22Rv1 (cell line): ENCODE measurements at regions not wholly inside any gene's neighbourhood (a gene's known extent, or its start where the extent isn't known, plus 50 kb on each side); places are given as distances from the start of the nearest gene placed in this dataset.

Source experiments
- H3K27ac ChIP-seq: fragments of 450-650 bp; 2 replicates; pipeline ENCODE4 v1.5.1; 2017
- ZFX ChIP-seq: fragments of 450-650 bp; IDR thresholded peaks from 2 replicates; pipeline ENCODE4 v1.6.1; 2017; ENCODE audit warnings: antibody characterized with exemption, borderline replicate concordance
- TF ChIP-seq, protein P1 (sequence below): fragments of 450-650 bp; IDR thresholded peaks from 2 replicates; pipeline ENCODE4 v1.5.1; 2017; ENCODE audit warnings: mild to moderate bottlenecking

DNA sequence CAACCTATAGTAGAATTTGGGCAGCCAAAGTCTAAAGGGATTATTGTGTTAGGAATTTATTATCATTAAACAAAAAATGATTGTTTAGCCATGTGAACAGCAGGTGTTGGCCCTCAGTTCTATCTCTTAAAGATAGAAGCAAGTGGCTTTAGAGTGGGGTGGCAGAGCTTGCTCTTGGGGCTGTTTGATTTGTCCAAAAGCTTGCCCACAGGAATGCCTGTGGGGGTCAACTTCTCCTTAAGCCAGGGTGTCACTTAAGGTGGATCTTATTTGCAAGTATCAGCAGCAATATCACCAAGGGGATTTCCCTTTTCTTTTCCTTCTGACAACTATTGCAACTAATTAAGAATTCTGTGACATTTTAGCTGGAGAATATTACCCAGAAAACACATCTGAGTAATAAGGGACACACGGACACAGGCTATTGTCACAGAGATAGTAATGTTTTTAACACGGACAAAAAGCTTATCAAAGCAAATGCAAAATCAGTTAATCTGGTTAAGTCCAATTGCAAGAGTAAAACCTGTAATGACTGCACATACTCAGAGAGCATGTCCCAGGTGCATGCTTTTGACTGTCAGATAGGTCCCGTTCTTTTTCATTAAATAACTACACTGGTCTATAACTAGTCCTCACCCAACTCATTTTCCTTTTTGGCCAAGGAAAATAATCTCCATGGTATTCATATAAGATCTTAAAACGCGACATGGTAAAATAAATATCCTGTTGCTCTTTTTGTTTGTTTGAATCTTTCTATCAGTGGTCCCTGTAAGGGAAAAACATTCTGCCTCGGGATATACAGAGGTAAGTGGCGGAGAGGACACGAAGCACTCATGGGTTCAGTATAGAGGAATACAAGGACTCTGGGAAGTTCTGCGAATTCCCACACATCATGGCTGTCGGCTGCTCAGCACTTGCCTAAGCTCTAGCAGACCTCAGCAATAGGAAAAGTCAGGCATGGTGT is 172.1 kb upstream of the RFC3 start:
- TF ChIP-seq, protein P1, sequence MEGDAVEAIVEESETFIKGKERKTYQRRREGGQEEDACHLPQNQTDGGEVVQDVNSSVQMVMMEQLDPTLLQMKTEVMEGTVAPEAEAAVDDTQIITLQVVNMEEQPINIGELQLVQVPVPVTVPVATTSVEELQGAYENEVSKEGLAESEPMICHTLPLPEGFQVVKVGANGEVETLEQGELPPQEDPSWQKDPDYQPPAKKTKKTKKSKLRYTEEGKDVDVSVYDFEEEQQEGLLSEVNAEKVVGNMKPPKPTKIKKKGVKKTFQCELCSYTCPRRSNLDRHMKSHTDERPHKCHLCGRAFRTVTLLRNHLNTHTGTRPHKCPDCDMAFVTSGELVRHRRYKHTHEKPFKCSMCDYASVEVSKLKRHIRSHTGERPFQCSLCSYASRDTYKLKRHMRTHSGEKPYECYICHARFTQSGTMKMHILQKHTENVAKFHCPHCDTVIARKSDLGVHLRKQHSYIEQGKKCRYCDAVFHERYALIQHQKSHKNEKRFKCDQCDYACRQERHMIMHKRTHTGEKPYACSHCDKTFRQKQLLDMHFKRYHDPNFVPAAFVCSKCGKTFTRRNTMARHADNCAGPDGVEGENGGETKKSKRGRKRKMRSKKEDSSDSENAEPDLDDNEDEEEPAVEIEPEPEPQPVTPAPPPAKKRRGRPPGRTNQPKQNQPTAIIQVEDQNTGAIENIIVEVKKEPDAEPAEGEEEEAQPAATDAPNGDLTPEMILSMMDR: no peak
- no peak overlapping the region for H3K27ac ChIP-seq

DNA sequence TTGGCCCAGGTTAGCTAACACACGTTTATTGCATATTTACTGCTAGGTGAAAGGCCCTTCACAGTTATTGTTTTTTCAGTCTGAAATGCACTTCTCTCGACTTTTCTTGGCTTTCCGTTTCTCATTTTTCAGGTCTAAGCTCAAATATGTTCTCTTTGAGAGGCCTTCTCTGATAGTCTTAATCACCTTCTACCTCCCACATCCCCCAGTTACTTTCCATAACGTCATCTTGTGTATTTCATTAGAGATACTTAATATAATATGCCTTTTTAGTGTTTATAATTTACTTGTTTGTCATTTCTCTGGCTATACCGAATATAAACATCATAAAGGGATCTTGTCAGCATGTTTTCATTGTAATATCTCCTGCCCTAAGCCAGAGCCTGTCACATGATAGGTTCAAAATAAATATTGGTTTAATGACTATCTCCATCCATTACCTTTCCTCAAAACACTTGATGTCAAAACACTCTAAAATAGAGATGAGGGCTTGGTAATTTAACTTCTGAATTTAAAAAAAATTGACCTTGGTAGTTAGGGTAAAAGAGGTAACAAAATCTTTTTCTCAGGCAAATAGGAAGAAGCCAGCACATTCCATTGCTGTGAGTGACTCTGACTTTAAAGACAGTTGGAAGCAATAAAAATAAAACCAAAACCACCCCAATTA is 168.6 kb upstream of the RFC3 start:
- H3K27ac ChIP-seq: no peak overlapping the region
- TF ChIP-seq ZFX: no peak
- TF ChIP-seq, protein P1: no peak

DNA sequence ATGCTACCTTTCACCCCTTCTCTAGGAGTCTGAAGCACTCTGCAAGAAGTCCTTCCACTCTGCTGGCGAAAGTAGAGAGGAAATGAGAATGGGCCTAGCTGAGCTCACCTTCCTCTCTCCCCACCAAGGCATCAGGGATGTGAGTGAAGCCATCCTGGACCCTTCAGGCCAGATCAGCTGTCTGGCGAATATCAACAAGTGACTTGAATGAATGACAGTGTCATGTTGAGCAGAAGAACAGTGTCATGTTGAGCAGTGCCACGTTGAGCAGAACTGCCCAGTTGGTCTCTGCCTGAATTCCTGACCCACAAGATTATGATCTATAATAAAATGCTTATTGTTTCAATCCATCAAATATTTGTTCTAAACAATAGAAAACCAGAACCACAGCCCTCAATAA is 166.2 kb upstream of the RFC3 start:
- H3K27ac ChIP-seq: no peak overlapping the region
- TF ChIP-seq ZFX: no peak
- TF ChIP-seq, protein P1: no peak

DNA sequence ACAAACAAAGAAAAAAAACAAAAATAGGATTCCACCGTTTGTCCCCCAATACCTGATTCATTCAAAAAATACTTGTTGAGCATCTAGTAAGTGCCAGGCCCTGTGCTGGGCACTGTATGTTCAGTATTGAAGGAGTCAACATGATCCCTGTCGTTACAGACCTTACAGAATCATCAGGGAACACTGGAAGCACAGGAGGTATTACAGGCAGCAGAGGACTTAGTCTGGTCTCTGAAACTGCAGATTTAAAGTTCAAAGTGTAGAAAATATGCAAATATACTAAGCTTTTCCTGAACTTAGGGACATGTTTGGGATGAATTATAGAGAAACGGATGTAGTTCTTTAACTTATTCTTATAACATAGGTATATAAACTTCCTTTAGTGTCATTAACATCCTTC is 160.7 kb upstream of the RFC3 start:
- no peak overlapping the region for H3K27ac ChIP-seq
- TF ChIP-seq ZFX: no peak
- TF ChIP-seq, protein P1: no peak

DNA sequence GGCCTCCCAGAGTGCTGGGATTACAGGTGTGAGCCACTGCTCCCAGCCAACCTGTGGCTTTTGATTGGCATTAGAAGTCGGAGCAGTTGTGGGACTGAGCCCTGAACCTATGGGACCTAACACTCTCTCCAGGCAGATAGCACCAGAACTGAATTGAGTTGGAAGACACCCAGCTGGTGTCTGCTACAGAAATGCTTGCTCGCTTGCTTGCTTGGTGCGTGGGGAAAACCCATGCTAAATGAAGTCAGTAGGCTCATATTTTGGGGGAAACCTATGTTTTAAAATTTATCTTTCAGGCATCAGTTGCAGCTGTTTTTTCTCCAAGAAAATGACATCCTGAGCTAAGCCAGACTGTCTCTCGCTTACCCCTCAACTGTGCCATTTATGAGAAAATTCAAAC is 158.5 kb upstream of the RFC3 start:
- H3K27ac ChIP-seq: no peak overlapping the region
- TF ChIP-seq, protein P1: no peak
- no peak for TF ChIP-seq ZFX

DNA sequence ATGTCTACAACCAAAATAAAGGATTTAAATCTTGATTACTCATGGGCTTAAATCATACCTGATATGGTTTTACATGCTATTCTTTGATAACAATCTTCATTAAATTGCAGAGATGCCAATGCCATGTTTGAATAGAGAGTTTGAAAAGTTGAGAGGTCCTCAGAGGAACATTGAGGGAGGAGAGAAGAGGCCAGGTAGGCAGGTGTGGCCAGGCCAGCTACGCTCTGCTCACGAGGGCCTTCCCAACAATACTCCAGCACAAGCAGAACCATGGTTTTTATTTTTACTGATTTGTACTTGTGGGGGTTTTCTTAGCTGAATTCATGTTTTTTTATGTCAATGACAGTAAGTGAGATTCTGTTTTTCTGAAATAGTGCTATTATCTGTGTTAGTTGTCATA is 158.1 kb upstream of the RFC3 start:
- no peak overlapping the region for H3K27ac ChIP-seq
- no peak for TF ChIP-seq ZFX
- TF ChIP-seq, protein P1: no peak

DNA sequence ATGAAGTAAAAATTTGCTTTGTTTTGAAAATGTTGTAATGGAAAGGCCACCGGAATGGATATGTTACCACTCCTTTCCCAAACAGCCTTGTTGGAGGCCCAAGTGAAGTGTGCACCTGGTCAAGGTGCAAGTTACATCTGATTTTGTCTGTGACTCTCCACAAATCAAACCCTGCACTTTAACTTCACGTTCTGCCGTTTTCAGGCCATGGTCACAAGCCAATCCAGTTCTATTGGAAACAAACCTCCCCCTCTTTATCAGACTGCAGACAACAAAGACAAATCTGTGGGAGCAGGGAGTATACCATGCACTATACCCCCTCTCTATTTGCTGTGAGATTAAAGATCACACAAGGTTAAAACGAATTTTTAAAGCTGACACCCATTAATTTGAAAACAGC is 155.6 kb upstream of the RFC3 start:
- no peak for TF ChIP-seq ZFX
- H3K27ac ChIP-seq: no peak overlapping the region
